Endothelial cell of umbilical vein (primary cell): ENCODE measurements at regions not wholly inside any gene's neighbourhood (a gene's known extent, or its start where the extent isn't known, plus 50 kb on each side); places are given as distances from the start of the nearest gene placed in this dataset.

Experiments
- BruUV-seq: library from RNA; stranded (reverse); fragments of 400-500 nt; replicated peaks from 2 replicates; lab custom pipeline; 2021; lab: Mats Ljungman, UMichigan
- CTCF ChIA-PET: fragments of 300-600, 350-600 bp; sonication (Branson Sonifier 250); formaldehyde crosslinking; loops from one replicate; lab custom pipeline; 2021; ENCODE audit warnings: antibody characterized with exemption, inconsistent platforms; lab: Charles Lee
- POLR2A ChIA-PET: fragments of 300-600, 350-600 bp; sonication (Branson Sonifier 250); formaldehyde crosslinking; loops from one replicate; lab custom pipeline; 2021; ENCODE audit warnings: antibody characterized with exemption, inconsistent platforms; lab: Charles Lee
- DNase-seq: peaks from one replicate; pipeline ENCODE4 v3.0.0-alpha.2; 2011; ENCODE audit warnings: low read depth, low spot score
- FAIRE-seq: peaks from 2 replicates; lab custom pipeline; 2011; peaks lifted over from hg19 to GRCh38; lab: Jason Lieb, UNC
- H2AFZ ChIP-seq: 2 replicates; pipeline ENCODE4 v1.6.0; 2012; ENCODE audit warnings: low read depth, low read length, control low read depth, inconsistent platforms
- H3K27ac ChIP-seq: 2 replicates; pipeline ENCODE4 v1.5.1; 2011; ENCODE audit warnings: low read depth, mild to moderate bottlenecking, control low read depth, low read length, moderate library complexity; ENCODE audit not compliant: insufficient read depth
- H3K27me3 ChIP-seq, 2 experiments: 2 replicates each; pipeline versions ENCODE4 v1.6.0 to v1.6.1; 2011; ENCODE audit warnings: low read length in 2 of 2, mixed read lengths in 1 of 2; ENCODE audit not compliant: control insufficient read depth in 2 of 2, insufficient read depth in 2 of 2
- H3K36me3 ChIP-seq, 2 experiments: 2 replicates in 1 of 2; 3 replicates in 1 of 2; pipeline ENCODE4 v1.5.1; 2011; ENCODE audit warnings: low read length in 2 of 2, mild to moderate bottlenecking in 1 of 2, moderate library complexity in 1 of 2; ENCODE audit not compliant: control insufficient read depth in 2 of 2, insufficient read depth in 2 of 2; ENCODE audit errors: extremely low read depth in 1 of 2
- H3K4me1 ChIP-seq: 3 replicates; pipeline ENCODE4 v1.5.1; 2011; ENCODE audit warnings: mild to moderate bottlenecking, low read length; ENCODE audit not compliant: control insufficient read depth, insufficient read depth; ENCODE audit errors: extremely low read depth
- H3K4me2 ChIP-seq: 2 replicates; pipeline ENCODE4 v1.6.1; 2011; ENCODE audit warnings: low read length, control low read depth, mixed read lengths; ENCODE audit not compliant: insufficient read depth
- H3K4me3 ChIP-seq, 3 experiments: fragments of 200-600 bp in 1 of 3; sonication (generic), shearing (Covaris generic) in 1 of 3; replicated peaks in 1 of 3; 2 replicates each; pipeline ENCODE4 v1.5.1; 2011 to 2016; ENCODE audit warnings: control low read depth in 3 of 3, low read length in 3 of 3, mild to moderate bottlenecking in 2 of 3, inconsistent platforms in 1 of 3, low read depth in 1 of 3, moderate library complexity in 1 of 3; ENCODE audit not compliant: insufficient read depth in 1 of 3
- H3K79me2 ChIP-seq: 2 replicates; pipeline ENCODE4 v1.6.0; 2012; ENCODE audit warnings: low read length, inconsistent platforms; ENCODE audit not compliant: control insufficient read depth, insufficient read depth
- H3K9ac ChIP-seq: replicated peaks from 2 replicates; pipeline ENCODE3; 2011; ENCODE audit warnings: low read length, control low read depth; ENCODE audit not compliant: insufficient read depth; ENCODE audit errors: extremely low read depth
- H3K9me1 ChIP-seq: replicated peaks from 3 replicates; pipeline ENCODE4 v1.6.0; 2011; ENCODE audit warnings: mild to moderate bottlenecking, low read length; ENCODE audit not compliant: control insufficient read depth, insufficient read depth; ENCODE audit errors: extremely low read depth
- H3K9me3 ChIP-seq: replicated peaks from 2 replicates; pipeline ENCODE4 v1.5.1; 2012; ENCODE audit warnings: low read length, inconsistent platforms; ENCODE audit not compliant: control insufficient read depth, insufficient read depth
- H4K20me1 ChIP-seq: replicated peaks from 2 replicates; pipeline ENCODE3; 2011; ENCODE audit warnings: mild to moderate bottlenecking, low read length; ENCODE audit not compliant: control insufficient read depth, insufficient read depth; ENCODE audit errors: extremely low read depth
- EZH2 ChIP-seq: IDR thresholded peaks from 2 replicates; pipeline ENCODE4 v1.6.1; 2012; ENCODE audit warnings: borderline replicate concordance, low read depth, mild to moderate bottlenecking, moderate library complexity, low read length, inconsistent platforms; ENCODE audit not compliant: severe bottlenecking
- FOS ChIP-seq: IDR thresholded peaks from 2 replicates; pipeline ENCODE4 v1.6.1; 2011; ENCODE audit warnings: mild to moderate bottlenecking, low read length, moderate library complexity, borderline replicate concordance; ENCODE audit not compliant: insufficient read depth
- GATA2 ChIP-seq: IDR thresholded peaks from 2 replicates; pipeline ENCODE4 v1.7.0; 2011; ENCODE audit warnings: low read depth, mild to moderate bottlenecking, moderate library complexity, mixed read lengths, low read length; ENCODE audit not compliant: insufficient read length, insufficient read depth
- JUN ChIP-seq: IDR thresholded peaks from 2 replicates; pipeline ENCODE4 v1.6.1; 2011; ENCODE audit warnings: borderline replicate concordance, low read depth; ENCODE audit not compliant: insufficient read length, insufficient read depth
- MYC ChIP-seq: IDR thresholded peaks from one replicate; pipeline ENCODE4 v1.6.1; 2011; ENCODE audit warnings: mild to moderate bottlenecking, low read depth, low read length
- POLR2A ChIP-seq: IDR thresholded peaks from 2 replicates; pipeline ENCODE4 v1.6.1; 2012; ENCODE audit warnings: low read depth, mild to moderate bottlenecking, control low read depth, low read length
- POLR2AphosphoS5 ChIP-seq: IDR thresholded peaks from 2 replicates; pipeline ENCODE4 v1.6.1; 2012; ENCODE audit warnings: low read depth, mild to moderate bottlenecking, control low read depth, low read length, moderate library complexity; ENCODE audit not compliant: insufficient read depth
- dilution Hi-C: fragments of 300-500 bp; cut with MboI; formaldehyde crosslinking; loops from one replicate; pipeline ENCODE4 v1.15.0; 2019; ENCODE audit warnings: low sequenced_read_pairs; ENCODE audit not compliant: extremely low pct_ligation_motif_present
- intact Hi-C: fragments of 100-400 bp; cut with micrococcal nuclease; formaldehyde crosslinking; loops from one replicate; pipeline ENCODE4 v1.10.0; 2022
- TF ChIP-seq, protein P1 (sequence below), 2 donors: IDR thresholded peaks; 1 replicate in 1 of 2; 2 replicates in 1 of 2; pipeline ENCODE4 v1.5.1; 2011; ENCODE audit warnings: low read length in 2 of 2, mild to moderate bottlenecking in 2 of 2, moderate library complexity in 2 of 2, control low read depth in 1 of 2, inconsistent platforms in 1 of 2, low read depth in 1 of 2; ENCODE audit not compliant: insufficient read depth in 1 of 2; ENCODE audit errors: extremely low read depth in 1 of 2
- TF ChIP-seq, protein P2 (sequence below): IDR thresholded peaks from 2 replicates; pipeline ENCODE4 v1.6.1; 2011; ENCODE audit not compliant: insufficient read depth, insufficient read length

DNA sequence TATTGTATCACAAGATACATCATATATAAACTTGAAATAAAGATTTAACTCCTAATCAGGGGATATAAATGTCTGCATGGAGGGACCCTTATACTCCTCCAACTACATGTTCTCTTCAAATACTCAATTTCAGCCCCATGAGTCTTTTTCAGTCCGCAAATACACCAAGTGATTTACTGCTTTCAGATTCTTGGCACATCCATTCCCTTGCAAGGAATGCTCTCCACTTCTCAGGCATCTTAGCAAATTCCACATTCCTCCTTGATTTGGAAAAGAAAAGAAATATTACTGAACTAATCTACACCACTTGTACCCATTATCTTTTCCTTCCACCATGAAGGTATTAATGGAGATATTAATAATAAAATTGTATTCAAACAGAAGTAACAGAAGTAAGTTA lies 999.4 kb upstream of the GJE1 start:
- H3K9me3 ChIP-seq, result no peaks in the 10 kb centered on the region
- ChIA-PET POLR2A (no interaction called here), CTCF (no interaction called here)
- no peaks in the 10 kb centered on the region for H3K36me3 ChIP-seq
- H3K79me2 ChIP-seq, result no peaks in the 10 kb centered on the region
- H3K4me1 ChIP-seq, result no peaks in the 10 kb centered on the region
- H3K9me1 ChIP-seq, result no peaks in the 10 kb centered on the region
- intact Hi-C loops, result no loop called here
- no peak overlapping the region for H3K9ac ChIP-seq
- no peaks in the 10 kb centered on the region for H4K20me1 ChIP-seq
- no peak overlapping the region for H3K27ac ChIP-seq
- TF ChIP-seq GATA2 (no peak), MYC (no peak)
- H3K27me3 ChIP-seq, result no peaks in the 10 kb centered on the region
- FAIRE-seq, result no peak
- dilution Hi-C loops, result no loop called here
- no peak for DNase-seq
- no TSS peak for BruUV-seq
- H2AFZ ChIP-seq, result no peak overlapping the region
- no peak overlapping the region for H3K4me2 ChIP-seq
- no peak overlapping the region for H3K4me3 ChIP-seq

DNA sequence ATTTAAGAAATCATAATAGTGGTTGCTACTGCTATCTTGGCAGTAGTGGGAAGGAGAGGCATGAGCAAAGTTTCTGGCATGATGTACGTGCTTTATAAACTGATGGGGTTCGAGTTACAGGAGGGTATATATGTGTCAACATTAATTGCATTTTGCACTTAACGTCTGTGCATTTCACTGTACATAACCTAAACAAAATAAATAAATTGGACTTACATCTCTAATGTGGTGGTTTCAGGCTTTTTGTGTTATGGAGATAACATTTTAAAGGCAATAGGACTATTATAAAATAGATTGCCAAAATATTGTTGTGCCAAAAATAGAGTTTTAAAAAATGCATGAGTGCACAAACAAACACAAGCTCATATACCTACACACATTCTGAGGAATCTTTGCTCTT lies 1001.1 kb upstream of the GJE1 start:
- Histone ChIP-seq H3K4me2 (no peak overlapping the region), H3K79me2 (no peaks in the 10 kb centered on the region), H3K9ac (no peak overlapping the region), H3K27me3 (no peaks in the 10 kb centered on the region), H2AFZ (no peak overlapping the region), H3K4me1 (no peaks in the 10 kb centered on the region), H4K20me1 (no peaks in the 10 kb centered on the region), H3K27ac (no peak overlapping the region), H3K9me3 (no peaks in the 10 kb centered on the region), H3K4me3 (no peak overlapping the region), H3K36me3 (no peaks in the 10 kb centered on the region), H3K9me1 (no peaks in the 10 kb centered on the region)
- TF ChIP-seq GATA2, result no peak
- TF ChIP-seq MYC, result no peak
- no peak for TF ChIP-seq JUN
- TF ChIP-seq, protein P1, sequence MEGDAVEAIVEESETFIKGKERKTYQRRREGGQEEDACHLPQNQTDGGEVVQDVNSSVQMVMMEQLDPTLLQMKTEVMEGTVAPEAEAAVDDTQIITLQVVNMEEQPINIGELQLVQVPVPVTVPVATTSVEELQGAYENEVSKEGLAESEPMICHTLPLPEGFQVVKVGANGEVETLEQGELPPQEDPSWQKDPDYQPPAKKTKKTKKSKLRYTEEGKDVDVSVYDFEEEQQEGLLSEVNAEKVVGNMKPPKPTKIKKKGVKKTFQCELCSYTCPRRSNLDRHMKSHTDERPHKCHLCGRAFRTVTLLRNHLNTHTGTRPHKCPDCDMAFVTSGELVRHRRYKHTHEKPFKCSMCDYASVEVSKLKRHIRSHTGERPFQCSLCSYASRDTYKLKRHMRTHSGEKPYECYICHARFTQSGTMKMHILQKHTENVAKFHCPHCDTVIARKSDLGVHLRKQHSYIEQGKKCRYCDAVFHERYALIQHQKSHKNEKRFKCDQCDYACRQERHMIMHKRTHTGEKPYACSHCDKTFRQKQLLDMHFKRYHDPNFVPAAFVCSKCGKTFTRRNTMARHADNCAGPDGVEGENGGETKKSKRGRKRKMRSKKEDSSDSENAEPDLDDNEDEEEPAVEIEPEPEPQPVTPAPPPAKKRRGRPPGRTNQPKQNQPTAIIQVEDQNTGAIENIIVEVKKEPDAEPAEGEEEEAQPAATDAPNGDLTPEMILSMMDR (IDR thresholded peaks at IDR 0.05; ENCODE audit: extremely low read depth in 1 of 2, insufficient read depth in 1 of 2, low read depth in 1 of 2, low read length in 2 of 2), result no peak
- TF ChIP-seq POLR2A, result no peak
- TF ChIP-seq, protein P2, sequence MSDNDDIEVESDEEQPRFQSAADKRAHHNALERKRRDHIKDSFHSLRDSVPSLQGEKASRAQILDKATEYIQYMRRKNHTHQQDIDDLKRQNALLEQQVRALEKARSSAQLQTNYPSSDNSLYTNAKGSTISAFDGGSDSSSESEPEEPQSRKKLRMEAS, result no peak
- TF ChIP-seq POLR2AphosphoS5, result no peak
- TF ChIP-seq EZH2, result no peak
- TF ChIP-seq FOS, result no peak
- dilution Hi-C loops, result no loop called here
- intact Hi-C loops, result no loop called here
- FAIRE-seq (no peak), DNase-seq (no peak)
- ChIA-PET POLR2A (no interaction called here), CTCF (no interaction called here)
- BruUV-seq, result no TSS peak
